HG03097 (cell line): ENCODE measurements at regions not wholly inside any gene's neighbourhood (a gene's known extent, or its start where the extent isn't known, plus 50 kb on each side); places are given as distances from the start of the nearest gene placed in this dataset.

Experiments used
- ATAC-seq: cut with Tn5 transposase; IDR thresholded peaks from one replicate; pipeline ENCODE4 v1.9.1; 2021; ENCODE audit not compliant: unreplicated experiment, low FRiP score

DNA sequence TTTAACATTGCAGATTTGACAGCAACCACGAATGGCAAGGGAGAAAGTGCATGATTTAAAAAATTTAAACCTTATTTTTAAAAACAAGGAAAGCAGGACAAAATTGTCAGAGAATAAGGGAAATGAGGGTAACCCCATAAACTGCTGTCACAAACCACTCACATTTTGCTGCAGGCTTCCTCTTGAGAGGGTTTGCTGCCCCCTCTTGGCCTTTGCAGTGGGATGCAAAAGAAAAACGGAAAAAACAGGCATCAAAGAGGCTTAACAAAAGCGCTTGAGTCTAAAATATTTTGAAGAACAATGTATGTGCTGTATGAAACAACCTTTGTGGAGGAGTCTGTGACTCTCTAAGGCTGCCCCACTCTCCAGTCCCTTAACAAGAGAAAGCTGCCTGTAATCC, 91.6 kb downstream of the TMX3 start:
- ATAC-seq: no peak

DNA sequence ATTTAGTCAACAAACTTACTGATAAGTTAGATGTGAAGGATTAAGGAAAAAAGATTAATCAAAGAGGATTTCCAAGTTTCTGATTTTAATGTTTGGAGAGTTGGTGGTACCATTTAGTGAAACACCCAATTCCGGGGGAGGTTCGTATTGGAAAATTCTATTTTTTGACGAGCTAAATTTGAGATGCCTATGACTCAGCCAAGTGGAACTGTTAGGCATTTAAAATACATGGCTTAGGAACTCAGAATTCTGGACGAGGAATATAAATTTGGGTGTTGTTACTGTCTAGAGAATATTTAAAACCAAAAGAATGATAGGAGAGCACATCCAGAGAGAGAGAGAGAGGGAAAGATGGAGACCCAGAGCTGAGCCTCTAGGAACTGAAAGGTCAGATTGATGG, 103.6 kb downstream of the TMX3 start:
- ATAC-seq: no peak

DNA sequence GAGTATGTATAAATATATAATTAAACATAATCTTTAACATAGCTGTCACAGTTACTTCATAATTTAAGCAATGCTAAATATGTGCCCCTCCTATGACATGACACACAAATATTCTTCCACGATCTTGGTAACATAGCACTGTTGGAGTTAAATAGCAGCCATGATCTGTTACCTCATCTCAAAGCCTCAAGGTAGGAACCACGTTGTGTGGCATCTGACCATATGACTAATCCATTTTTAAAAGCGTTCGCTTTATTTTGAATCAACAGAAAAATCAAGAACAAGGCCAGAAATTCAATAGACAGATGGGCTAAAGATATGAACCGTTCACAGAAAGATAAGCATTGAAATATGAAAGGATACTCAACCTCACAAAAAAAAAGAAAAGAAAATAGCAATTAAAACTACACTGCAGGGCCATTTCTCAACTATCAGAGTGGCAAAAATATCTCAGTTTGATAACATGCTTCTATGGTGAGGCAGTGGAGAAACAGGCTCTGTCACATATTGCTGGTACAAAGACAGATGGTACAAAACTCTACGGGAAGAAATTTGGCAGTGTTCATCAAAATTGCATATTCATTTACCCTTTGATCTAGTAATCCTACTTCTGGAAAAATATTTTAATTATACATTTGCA, 105.9 kb downstream of the TMX3 start:
- ATAC-seq: no peak

DNA sequence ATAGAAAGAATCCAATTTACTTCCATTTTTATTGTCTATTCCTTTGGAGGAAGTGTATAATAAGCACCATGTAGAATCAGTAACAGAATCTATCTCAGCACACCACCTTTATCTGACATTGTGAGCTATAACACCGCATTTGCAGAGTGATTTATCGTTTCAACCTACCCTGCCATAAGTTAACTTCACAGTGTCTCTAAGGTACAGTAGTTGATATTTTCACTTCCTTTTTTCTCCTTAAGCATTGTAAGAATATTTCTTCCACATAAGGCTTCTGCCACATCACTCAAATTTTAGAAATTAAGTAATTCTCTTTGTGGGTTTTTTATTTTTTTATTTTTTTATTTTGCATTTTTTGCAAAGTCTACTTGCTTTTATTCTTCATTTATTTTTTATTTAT, 107.1 kb downstream of the TMX3 start:
- ATAC-seq: no peak

DNA sequence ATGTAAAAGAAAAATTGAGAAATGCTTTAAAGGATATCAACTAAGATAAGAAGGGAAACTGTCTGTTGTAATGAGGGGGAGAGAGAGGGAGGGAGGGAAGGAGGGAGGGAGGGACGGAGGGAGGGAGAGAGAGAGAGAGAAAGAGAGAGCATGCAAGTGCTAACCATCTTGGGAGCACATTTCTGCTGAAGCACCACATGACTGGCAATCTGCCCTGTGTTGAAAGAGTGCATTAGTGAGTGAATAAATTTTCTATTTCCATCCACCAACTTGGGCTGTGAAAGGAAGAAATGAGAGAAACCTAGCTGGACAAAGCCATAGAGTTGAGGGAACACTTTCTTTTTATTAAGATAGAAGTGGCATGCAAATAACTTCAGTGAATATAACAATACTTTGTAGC, 110.7 kb downstream of the TMX3 start:
- ATAC-seq: no peak

DNA sequence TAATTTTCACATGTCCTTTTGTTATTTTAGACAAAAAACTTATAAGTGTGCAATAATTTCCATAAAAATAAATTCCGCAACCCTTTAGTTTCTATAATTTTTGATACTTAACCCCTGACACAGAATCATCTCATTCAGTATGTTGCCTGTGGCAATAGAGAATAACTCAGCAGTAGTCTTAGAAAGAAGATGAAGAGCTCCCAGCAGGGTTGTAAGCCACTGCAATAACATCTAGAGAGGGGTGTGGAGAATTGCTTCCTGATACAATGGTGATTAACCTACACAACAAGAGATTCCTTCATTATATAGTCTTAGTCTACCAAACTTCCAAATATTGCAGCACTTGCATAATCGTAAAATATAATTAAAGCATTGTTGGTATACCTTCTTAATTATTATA, 118.9 kb downstream of the TMX3 start:
- ATAC-seq: no peak

DNA sequence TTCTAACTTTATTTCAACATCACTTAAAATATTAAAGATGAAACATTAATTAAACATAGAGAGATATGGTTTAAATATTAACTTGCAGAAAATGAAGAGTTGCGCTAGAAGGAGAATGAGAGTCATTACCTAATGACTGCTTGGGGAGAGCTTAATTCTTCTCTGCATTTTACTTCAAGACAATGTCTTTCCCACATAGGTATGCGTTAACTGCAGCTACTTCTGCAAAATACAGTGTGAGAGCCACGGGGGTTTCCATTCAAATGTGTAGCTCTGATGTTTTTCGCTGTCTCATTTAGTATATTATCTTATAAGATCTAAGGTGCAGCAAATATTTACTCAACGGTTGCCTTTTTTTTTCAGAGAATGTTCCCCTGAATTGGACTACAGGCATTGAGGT, 126.7 kb downstream of the TMX3 start:
- ATAC-seq: no peak

DNA sequence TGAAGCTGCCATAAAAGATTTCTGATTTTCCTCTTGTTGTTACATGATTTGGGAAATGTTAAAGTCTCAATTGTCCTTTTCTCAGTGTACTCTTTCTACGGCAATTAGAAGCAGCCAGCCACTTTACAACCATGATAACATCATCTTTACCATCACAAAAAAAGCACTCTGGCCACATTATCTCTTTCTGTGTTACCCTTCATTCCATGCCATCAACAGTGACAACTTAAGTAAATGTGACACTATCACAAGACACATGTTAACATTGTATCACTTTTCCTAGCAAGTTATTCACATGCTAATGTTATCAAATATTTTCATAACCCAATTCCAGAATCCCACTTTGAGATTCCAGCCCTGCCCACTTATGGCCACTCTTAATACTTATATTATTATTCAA, 131.2 kb downstream of the TMX3 start:
- no peak for ATAC-seq

DNA sequence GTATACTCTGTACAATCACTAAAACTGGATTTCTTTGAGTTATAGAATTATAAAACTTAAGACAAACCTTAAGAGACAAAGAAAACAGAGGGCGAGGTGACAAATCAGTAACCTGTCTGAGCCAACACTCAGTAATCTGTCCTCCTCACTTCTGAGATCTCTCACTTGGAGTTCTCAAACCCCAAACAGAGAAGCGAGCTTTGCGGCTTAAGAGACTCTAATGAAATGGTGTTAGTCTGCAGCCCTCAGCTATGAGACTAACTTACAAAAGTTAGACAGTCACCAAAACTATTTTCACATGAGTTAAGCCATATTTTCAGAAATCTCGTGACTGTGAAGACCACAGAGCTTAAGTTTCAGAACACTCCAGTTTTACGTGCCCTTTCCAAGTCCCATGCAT, 140.6 kb downstream of the TMX3 start:
- no peak for ATAC-seq

DNA sequence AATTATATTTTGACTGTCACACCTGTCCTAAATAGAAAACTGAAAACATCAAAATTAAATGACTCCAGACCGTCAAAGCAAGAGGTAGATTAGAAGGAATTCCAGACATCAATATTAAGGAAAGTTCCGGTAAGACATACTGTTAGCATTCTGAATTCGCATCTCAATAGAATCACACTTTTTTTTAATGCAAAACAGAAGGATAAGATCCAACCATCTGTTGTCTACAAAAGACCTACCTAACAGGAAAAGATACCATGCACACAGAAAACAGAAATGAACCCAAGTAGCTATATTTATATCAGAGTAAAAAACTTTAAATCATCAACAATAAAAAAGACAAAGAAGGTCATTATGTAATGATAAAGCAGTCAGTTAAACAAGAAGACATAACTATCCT, 145.0 kb downstream of the TMX3 start:
- no peak for ATAC-seq

DNA sequence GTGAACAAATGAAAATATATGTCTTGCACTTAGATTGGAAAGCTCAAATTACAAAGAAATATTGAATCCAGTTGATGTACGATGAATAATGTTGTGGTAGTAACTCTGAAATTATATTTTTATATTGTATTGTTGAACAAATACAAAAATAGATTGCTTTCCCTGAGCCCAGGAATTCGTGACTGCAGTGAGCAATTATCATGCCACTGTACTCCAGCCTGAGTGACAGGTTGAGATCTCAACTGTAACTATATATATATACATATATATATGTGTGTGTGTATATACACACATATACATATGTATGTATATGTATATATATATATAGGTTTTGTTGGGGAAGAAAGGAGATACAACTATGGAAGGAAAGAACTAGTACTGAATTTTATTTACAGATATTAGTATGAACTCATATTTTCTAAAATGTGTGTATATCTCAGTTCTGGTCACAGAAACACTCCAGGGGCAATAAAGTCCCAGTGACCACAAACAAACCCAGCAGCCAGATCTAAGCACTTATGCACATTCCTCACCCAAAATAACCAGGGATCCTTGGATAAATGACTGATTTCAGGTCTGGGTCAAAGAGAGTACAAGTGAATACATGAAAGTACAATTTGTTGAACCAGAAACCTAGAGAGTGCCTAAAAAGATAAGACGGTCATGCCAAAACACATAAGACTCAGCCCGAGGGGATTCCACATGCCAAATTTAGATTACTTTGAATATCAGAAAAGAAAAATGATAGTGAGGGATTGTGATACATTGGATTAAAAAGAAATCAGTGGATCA, 146.3 kb downstream of the TMX3 start:
- no peak for ATAC-seq

DNA sequence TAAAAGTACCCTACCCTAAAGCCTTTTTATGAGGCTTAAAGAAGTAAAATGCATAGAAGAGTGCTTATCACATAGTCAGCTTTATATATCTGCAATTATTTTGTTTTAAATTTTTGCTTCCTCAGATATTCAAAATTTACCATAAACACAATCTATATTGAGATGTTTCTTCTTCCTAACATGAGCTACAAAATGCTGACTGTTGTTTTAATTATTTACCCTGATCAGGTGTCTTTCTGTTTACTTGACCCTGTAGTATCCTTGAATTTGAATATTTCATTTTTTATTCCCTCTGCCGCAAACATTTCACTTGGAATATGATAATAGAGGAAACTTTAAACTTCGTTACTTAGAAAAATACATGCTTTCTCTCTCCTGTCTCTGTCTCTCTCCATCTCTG, 147.9 kb downstream of the TMX3 start:
- no peak for ATAC-seq

DNA sequence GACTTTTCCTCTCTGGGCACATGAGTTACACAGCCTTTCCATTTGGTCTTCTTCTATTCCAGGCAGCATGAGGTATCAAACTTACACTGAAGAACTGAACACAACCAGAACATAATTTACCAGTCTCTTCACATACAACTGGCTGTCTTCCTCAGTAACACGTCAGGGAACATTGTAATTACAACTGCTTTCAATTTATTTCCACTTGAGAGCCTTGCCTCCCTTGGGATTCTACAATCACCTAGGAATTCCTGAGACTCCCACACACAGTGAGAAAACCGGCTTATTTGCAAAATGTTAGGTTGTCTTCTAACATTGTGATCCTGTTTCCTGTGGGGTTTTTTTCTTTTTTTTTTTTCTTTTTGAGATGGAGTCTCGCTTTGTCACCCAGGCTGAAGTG, 149.9 kb downstream of the TMX3 start:
- no peak for ATAC-seq

DNA sequence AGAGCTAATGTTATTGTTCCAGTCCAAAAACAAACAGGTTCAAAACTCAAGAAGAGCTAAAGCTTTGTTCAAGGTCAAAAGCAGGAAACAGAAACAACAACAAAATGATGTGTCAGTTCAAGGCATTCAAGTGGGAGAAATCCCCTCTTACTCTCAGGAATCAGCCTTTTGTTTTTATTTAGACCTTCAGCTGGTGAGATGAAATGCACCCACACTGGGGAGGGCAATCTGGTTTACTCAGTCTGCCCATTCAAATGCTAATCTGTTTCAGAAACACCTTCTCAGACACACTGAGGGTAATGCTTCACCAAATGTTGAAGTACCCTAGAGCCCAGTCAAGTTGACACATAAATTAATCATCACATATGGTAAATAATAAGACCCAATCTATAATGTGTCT, 150.6 kb downstream of the TMX3 start:
- ATAC-seq: no peak

DNA sequence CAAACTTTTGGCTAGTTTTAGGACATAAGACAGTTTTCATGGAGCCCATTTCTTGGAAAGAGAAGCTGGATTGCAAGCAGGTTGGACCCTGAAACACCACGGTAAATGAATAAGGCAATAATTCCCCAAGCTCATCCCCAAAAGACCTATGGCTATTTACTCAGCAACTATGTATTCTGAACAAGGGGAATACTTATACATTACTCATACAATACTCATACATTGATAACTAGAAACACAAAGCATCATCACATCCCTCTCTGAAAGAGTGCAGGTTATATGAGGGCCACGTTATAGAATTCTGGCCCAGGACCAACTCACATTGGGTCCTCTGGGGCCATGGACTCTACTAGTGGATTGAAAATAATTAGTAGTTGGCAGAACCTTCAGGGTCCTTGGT, 154.8 kb downstream of the TMX3 start:
- no peak for ATAC-seq

DNA sequence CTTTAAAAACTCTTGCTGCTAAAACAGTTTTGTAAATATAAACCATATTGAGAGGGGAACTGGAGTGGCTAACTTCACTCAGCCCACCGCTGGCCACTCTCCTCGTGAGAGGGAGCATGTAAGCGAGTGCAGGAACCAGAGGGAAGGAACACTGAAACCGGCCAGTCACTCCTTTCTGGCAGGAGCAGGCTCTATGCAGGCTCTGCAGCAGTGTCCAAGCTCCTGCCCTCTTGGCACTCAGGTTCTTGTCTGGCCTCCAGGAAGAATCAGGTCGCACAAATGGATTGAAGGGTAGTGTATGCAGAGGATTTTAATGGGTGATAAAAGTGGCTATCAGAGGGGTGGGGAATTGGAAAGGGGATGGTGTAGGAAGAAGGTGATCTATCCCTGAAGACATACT, 157.7 kb downstream of the TMX3 start:
- no peak for ATAC-seq

DNA sequence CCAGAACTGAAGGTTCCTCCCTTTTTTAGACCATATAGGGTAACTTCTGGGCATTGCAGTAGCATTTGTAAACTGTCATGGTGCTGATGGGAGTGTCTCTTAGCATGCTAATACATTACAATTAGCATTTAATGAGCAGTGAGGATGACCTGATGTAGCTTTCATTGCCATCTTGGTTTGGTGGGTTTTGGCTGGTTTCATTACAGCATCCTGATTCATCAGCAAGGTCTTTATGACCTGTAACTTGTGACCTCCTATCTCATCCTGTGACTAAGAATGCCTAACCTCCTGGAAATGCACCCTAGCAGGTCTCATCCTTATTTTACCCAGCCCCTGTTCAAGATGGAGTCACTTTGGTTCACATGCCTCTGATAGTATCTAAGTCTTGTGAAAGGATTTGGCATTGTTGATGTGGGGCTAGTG, 159.0 kb downstream of the TMX3 start:
- ATAC-seq: no peak

DNA sequence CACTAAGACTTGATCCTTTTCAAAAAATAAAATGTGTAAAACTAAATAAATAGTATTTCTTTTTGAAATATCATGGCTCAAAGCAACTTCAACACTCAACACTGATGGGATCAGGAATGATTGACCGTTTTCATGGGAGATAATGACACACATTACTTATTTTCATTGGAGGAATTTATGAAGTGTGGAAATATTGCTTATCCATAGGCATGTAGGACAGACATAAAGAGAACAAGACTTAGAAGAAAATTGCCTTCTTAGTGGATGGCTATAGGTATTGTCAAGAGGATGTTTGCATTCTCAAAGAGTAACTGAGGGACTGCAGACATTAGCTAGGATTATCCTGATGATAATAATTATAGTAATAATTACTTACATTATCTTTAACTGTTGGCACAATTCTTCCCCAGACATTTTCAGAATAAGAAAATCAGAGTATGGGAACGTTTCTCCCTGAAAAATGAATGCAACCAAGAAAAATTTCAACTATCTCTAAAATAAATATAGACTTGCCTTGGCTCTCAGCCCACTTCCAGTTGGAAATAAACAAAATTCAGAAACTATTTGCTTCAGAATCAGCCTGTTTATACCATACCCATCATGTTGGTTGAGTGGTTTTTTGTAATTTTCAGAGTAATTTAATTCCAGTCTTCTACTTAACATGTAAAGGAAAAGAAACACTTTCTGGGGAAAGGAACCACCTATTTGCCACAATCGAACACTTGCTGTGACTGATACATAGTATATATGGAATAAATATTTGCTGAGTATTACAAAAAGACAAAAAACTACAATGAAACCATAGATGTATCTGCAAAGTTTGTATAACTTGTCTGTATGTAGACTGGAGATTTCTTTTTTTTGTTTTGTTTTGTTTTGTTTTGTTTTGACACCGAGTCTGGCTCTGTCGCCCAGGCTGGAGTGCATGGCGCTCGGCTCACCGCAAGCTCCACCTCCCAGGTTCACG, 165.7 kb downstream of the TMX3 start:
- no peak for ATAC-seq

DNA sequence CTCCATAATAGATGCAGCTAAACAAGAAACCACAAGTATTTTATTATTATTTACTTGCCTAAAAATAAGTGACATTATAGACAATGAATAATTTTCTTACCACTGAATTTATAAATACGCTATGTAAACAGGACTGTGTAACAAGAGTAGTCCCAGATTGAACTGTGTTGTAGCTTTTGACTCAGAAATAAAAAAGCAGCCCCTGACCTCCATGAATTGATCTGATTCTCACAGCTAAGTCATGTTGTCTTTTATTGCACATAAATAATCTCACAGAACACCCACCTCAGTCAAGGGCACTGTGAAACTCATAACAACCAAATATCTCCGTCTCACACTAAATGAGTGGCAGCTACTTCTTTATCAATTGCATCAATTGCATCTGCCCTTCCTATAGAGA, 171.6 kb downstream of the TMX3 start:
- no peak for ATAC-seq

DNA sequence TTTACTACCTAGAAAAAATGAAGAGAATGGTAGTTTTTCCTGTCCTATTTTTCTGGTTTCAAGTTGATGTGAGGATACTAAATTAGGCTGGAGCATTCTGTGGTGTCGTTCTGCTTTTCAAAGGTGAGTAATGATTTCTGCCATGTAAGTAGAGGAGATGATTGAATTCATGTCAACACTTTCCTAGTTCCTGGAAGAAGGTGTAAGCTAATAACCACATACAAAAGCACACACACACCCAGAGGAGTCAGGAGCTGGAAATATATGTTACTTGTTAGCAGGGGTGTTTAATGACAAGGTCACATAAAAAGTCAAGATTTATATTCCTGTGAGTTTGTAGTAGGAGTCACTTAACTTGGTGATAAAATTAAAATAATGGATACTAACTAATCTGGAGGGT, 172.1 kb downstream of the TMX3 start:
- no peak for ATAC-seq

DNA sequence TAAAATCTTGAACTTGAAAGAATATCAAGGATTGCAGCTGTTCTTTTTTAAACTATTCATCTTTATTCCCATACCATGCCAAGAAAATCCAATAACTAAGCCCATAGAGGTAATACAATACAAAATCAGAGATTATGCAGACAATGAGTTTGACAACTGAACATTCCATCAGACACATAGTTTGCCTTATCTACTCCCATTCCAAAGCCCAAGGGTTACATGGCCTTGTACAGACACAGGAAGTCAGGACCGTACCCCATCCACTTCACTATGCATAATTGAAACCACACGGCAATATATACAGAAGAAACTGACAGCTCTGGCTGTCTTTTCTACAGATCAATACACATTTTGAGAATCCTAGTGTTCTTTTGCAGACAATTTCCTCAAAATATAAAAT, 181.3 kb downstream of the TMX3 start:
- no peak for ATAC-seq
